ENCODE measurements at regions not wholly inside any gene's neighbourhood (a gene's known extent, or its start where the extent isn't known, plus 50 kb on each side); places are given as distances from the start of the nearest gene placed in this dataset.
"Not testable (repeated sequence)": the region's sequence is repeated elsewhere in the genome, so short reads cannot be mapped to it uniquely, and the experiment has no call there.

GRCh38 chr13:87536499-87536898 is 134.7 kb upstream of the SLITRK5 start:
- DNase-seq (ENCODE audit: low spot score) = no peak

- DNase-seq (ENCODE audit: low spot score) = no peak
Observed at GRCh38 chr13:87536899-87537298, 134.3 kb upstream of the SLITRK5 start.

GRCh38 chr13:87537951-87538350 is 133.2 kb upstream of the SLITRK5 start:
- no peak for DNase-seq (ENCODE audit: low spot score)

GRCh38 chr13:87538366-87539052 is 132.7 kb upstream of the SLITRK5 start:
- DNase-seq (ENCODE audit: low spot score) = no peak

- no peak for DNase-seq (ENCODE audit: low spot score)
Observed at GRCh38 chr13:87553142-87553541, 118.0 kb upstream of the SLITRK5 start.

- no peak for DNase-seq (ENCODE audit: low spot score)
Observed at GRCh38 chr13:87554045-87554444, 117.1 kb upstream of the SLITRK5 start.

- DNase-seq (ENCODE audit: low spot score) = no peak
Observed at GRCh38 chr13:87557788-87558187, 113.4 kb upstream of the SLITRK5 start.

GRCh38 chr13:87561580-87561979 is 109.6 kb upstream of the SLITRK5 start:
- not testable (repeated sequence) for DNase-seq (ENCODE audit: low spot score)

- no peak for DNase-seq (ENCODE audit: low spot score)
Observed at GRCh38 chr13:87570669-87571068, 100.5 kb upstream of the SLITRK5 start.

GRCh38 chr13:87582399-87582798 is 88.8 kb upstream of the SLITRK5 start:
- DNase-seq (ENCODE audit: low spot score) = no peak

- DNase-seq (ENCODE audit: low spot score) = no peak
Observed at GRCh38 chr13:87590518-87590917, 80.7 kb upstream of the SLITRK5 start.

- not testable (repeated sequence) for DNase-seq (ENCODE audit: low spot score)
Observed at GRCh38 chr13:87604437-87604836, 66.7 kb upstream of the SLITRK5 start.

GRCh38 chr13:87607266-87607665 is 63.9 kb upstream of the SLITRK5 start:
- no peak for DNase-seq (ENCODE audit: low spot score)

- no peak for DNase-seq (ENCODE audit: low spot score)
Observed at GRCh38 chr13:87614276-87614675, 56.9 kb upstream of the SLITRK5 start.

Small RNA genes lying in the stretch of these regions (small RNA-seq; reads per million reads assigned to genes)
- 0 reads per million in 2 experiments for gene UBBP5

Measured in SK-N-DZ (cell line).